ENCODE measurements at regions not wholly inside any gene's neighbourhood (a gene's known extent, or its start where the extent isn't known, plus 50 kb on each side); places are given as distances from the start of the nearest gene placed in this dataset.

GRCh38 chr4:128527946-128528576 lies 240.4 kb upstream of the PGRMC2 start:
- TF ChIP-seq, protein P1, sequence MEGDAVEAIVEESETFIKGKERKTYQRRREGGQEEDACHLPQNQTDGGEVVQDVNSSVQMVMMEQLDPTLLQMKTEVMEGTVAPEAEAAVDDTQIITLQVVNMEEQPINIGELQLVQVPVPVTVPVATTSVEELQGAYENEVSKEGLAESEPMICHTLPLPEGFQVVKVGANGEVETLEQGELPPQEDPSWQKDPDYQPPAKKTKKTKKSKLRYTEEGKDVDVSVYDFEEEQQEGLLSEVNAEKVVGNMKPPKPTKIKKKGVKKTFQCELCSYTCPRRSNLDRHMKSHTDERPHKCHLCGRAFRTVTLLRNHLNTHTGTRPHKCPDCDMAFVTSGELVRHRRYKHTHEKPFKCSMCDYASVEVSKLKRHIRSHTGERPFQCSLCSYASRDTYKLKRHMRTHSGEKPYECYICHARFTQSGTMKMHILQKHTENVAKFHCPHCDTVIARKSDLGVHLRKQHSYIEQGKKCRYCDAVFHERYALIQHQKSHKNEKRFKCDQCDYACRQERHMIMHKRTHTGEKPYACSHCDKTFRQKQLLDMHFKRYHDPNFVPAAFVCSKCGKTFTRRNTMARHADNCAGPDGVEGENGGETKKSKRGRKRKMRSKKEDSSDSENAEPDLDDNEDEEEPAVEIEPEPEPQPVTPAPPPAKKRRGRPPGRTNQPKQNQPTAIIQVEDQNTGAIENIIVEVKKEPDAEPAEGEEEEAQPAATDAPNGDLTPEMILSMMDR (IDR thresholded peaks at IDR 0.05; ENCODE audit: low read depth, low read length) = no peak
- Histone ChIP-seq H3K9me3 (no peaks in the 10 kb centered on the region), H3K27me3 (no peaks in the 10 kb centered on the region), H3K4me3 (ENCODE audit: low read depth, low read length) (no peak overlapping the region), H3K4me1 (no peaks in the 10 kb centered on the region), H3K36me3 (no peaks in the 10 kb centered on the region)
- DNase-seq = no peak

- Histone ChIP-seq H3K36me3 (no peaks in the 10 kb centered on the region), H3K4me1 (no peaks in the 10 kb centered on the region), H3K4me3 (ENCODE audit: low read depth, low read length) (no peak overlapping the region), H3K27me3 (no peaks in the 10 kb centered on the region), H3K9me3 (no peaks in the 10 kb centered on the region)
- DNase-seq = no peak
- TF ChIP-seq, protein P1 (IDR thresholded peaks at IDR 0.05; ENCODE audit: low read depth, low read length) = no peak
Measured at GRCh38 chr4:128527351-128527750, 239.7 kb upstream of the PGRMC2 start.

DNA sequence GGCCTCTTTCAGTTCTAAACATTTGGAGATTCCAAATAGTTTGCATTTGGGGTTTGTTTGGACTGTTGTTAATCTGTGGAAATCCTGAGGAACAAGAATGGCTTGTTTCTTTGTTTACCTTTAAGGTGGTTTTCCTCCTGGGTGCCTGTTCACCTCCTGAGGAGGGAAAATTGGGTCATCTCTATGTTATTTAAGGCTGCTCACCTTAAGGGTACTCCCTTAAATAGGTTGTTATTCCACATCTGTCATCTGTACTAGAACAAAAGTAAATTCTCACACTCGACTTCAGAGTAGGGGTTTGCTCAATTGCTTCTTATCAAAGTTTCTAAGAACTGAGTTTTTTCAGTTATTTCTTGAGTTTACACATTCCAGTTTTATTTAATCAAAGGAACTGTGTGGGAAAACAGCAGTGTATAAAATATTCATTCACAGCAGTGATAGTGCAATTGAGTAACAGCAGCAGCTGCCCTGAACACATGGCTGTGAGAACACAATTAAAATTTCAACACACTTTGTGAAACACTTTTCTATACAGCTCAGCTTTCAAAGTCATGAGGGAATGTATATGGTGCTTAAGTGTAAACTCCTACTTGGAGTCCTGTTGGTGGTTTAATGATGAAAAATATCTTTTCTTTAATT lies 238.5 kb upstream of the PGRMC2 start:
- Histone ChIP-seq H3K4me1 (no peaks in the 10 kb centered on the region), H3K27me3 (no peaks in the 10 kb centered on the region), H3K4me3 (ENCODE audit: low read depth, low read length) (no peak overlapping the region), H3K36me3 (no peaks in the 10 kb centered on the region), H3K9me3 (no peaks in the 10 kb centered on the region)
- TF ChIP-seq, protein P1 (IDR thresholded peaks at IDR 0.05; ENCODE audit: low read depth, low read length) = no peak
- no peak for DNase-seq

- Histone ChIP-seq H3K36me3 (no peaks in the 10 kb centered on the region), H3K27me3 (no peaks in the 10 kb centered on the region), H3K9me3 (no peaks in the 10 kb centered on the region), H3K4me1 (no peaks in the 10 kb centered on the region), H3K4me3 (ENCODE audit: low read depth, low read length) (no peak overlapping the region)
- no peak for DNase-seq
- TF ChIP-seq, protein P1 (IDR thresholded peaks at IDR 0.05; ENCODE audit: low read depth, low read length) = no peak
Measured at GRCh38 chr4:128525387-128525786, 237.8 kb upstream of the PGRMC2 start.

DNA sequence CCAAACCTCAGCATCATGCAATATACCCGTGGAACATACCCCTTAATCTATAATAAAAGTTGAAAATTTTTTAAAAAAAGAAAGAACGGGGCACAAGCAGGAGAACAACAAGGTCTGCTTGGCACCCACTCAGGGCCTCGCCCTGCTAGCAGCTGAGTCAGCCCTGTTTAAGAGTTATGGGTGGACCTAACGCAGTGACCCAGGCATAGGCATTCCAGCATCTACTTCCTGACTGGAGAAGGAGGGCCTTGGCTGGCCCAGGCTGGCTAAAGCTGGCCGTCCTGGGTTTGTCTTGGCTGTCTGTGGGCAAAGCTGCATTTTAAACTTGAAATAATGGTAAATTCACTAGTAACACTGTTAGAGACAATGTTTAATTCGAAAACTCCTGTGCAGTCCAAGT lies 236.7 kb upstream of the PGRMC2 start:
- Histone ChIP-seq H3K27me3 (no peaks in the 10 kb centered on the region), H3K4me3 (ENCODE audit: low read depth, low read length) (no peak overlapping the region), H3K9me3 (no peaks in the 10 kb centered on the region), H3K36me3 (no peaks in the 10 kb centered on the region), H3K4me1 (no peaks in the 10 kb centered on the region; the same call in 1 of the 2 replicates)
- no peak for DNase-seq
- TF ChIP-seq, protein P1 (IDR thresholded peaks at IDR 0.05; ENCODE audit: low read depth, low read length) = no peak

DNA sequence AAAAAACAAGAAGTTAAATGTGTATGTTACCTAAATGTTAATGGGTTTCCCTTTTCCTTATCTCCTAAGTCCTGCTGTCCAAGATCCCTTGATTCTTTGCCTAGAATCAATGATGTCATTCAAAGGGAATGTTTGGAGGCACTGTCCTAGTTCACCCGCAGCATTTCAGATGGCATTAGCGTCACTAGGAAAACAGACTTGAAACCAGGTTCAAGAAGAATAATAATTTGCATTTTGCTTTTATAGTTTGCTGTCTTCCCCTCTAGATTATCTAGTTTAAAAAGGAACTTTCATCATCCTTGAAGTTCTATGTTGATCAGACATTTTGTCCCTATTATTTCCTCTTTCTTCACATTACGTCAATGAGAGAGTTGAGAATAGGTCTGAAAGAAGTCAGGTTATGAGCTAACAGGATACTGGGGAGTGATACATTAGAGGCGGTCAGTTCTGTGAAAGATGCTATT lies 234.1 kb upstream of the PGRMC2 start:
- no peak for DNase-seq
- Histone ChIP-seq H3K27me3 (no peaks in the 10 kb centered on the region), H3K36me3 (no peaks in the 10 kb centered on the region), H3K4me3 (ENCODE audit: low read depth, low read length) (no peak overlapping the region), H3K9me3 (no peaks in the 10 kb centered on the region), H3K4me1 (peaks cover 9% of the 10 kb centered on the region)
- TF ChIP-seq, protein P1 (IDR thresholded peaks at IDR 0.05; ENCODE audit: low read depth, low read length) = no peak

Measured in BE2C (cell line).